Ovary (tissue), 7 donors: ENCODE measurements at regions not wholly inside any gene's neighbourhood (a gene's known extent, or its start where the extent isn't known, plus 50 kb on each side); places are given as distances from the start of the nearest gene placed in this dataset.

Experiments used
- DNase-seq, 5 donors: peaks; one replicate each; pipeline ENCODE4 v3.0.0-alpha.2; 2019 to 2020
- H3K27ac ChIP-seq, 2 donors: fragments of 200-600 bp; one replicate each; pipeline versions ENCODE4 v1.5.1 to v1.8.0; 2019 to 2022
- H3K27me3 ChIP-seq: fragments of 200-600 bp; one replicate; pipeline ENCODE4 v1.8.0; 2022
- H3K36me3 ChIP-seq: fragments of 200-600 bp; sonication (generic); one replicate; pipeline ENCODE4 v1.5.1; 2019
- H3K4me1 ChIP-seq: one replicate; pipeline ENCODE4 v1.8.1; 2013; ENCODE audit warnings: mild to moderate bottlenecking, moderate library complexity; ENCODE audit not compliant: insufficient read depth
- H3K4me3 ChIP-seq: fragments of 200-600 bp; sonication (generic); one replicate; pipeline ENCODE4 v1.5.1; 2017
- H3K9me3 ChIP-seq, 2 donors: fragments of 200-600 bp in 1 of 2; sonication (generic) in 1 of 2; one replicate each; pipeline versions ENCODE4 v1.5.1 to v1.8.1; 2013 to 2019; ENCODE audit warnings: mild to moderate bottlenecking in 1 of 2, moderate library complexity in 1 of 2
- EP300 ChIP-seq: sonication (generic); formaldehyde crosslinking; IDR thresholded peaks from one replicate; pipeline ENCODE4 v1.6.1; 2017; ENCODE audit warnings: antibody characterized with exemption
- POLR2A ChIP-seq: fragments of 450-650 bp; IDR thresholded peaks from one replicate; pipeline ENCODE4 v1.6.1; 2017; ENCODE audit warnings: antibody characterized with exemption, mild to moderate bottlenecking, moderate library complexity
- WGBS, 3 donors: extraction: QIAGEN DNeasy Blood & Tissue Kit in 1 of 3; methylation state at CpG; one replicate each; pipeline versions ENCODE4 v1.1.5 to v1.1.7; 2013 to 2017; 5-methylcytosine and 5-hydroxymethylcytosine counted together
- intact Hi-C, 4 donors: fragments of 100-400 bp; cut with DNase I; formaldehyde crosslinking; loops; one replicate each; pipeline versions ENCODE4 v1.11.0 to v1.15.1; 2022 to 2023
- TF ChIP-seq, protein P1 (sequence below), 3 donors: fragments of 450-650 bp in 2 of 3; fragments of 200-600 bp in 1 of 3; IDR thresholded peaks; one replicate each; pipeline versions ENCODE4 v1.5.1 to v1.8.0; 2016 to 2022; ENCODE audit warnings: antibody characterized with exemption in 3 of 3, mild to moderate bottlenecking in 1 of 3
- donor health status: DM: no; HTN: no; CAD: no; lungs with moderate emphysema.
- donor health status: DM: no; HTN: no; CAD: no.
- donor health status: Bipolar disorder and iron deficiency.
- donor health status: DM: no; HTN: no; CAD: no.
- donor health status: DM: yes; HTN: yes; CAD: no.

DNA sequence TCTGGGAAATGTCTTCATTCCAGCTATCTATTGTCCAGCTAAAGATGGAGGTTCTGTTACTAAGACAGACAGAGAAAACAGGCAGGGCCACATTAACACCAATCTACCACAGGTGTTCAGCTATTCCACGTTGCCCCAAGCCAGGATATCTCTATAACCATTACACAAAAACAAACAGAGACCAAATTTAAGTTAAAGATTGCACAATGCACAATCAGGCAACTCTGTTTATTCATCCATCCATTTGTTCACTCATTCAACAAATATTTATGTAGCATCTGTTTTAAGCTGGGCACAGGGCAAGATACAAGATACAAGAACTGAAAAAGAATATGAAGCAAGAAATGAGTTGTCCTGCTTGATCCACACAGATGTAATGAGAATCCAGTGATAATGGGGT lies 629.0 kb downstream of the MED13L start:
- Histone ChIP-seq H3K27ac (no peak overlapping the region), H3K27me3 (no peaks in the 10 kb centered on the region), H3K4me1 (no peaks in the 10 kb centered on the region), H3K36me3 (no peaks in the 10 kb centered on the region), H3K4me3 (no peak overlapping the region), H3K9me3 (no peaks in the 10 kb centered on the region)
- TF ChIP-seq POLR2A (no peak), EP300 (no peak)
- TF ChIP-seq, protein P1, sequence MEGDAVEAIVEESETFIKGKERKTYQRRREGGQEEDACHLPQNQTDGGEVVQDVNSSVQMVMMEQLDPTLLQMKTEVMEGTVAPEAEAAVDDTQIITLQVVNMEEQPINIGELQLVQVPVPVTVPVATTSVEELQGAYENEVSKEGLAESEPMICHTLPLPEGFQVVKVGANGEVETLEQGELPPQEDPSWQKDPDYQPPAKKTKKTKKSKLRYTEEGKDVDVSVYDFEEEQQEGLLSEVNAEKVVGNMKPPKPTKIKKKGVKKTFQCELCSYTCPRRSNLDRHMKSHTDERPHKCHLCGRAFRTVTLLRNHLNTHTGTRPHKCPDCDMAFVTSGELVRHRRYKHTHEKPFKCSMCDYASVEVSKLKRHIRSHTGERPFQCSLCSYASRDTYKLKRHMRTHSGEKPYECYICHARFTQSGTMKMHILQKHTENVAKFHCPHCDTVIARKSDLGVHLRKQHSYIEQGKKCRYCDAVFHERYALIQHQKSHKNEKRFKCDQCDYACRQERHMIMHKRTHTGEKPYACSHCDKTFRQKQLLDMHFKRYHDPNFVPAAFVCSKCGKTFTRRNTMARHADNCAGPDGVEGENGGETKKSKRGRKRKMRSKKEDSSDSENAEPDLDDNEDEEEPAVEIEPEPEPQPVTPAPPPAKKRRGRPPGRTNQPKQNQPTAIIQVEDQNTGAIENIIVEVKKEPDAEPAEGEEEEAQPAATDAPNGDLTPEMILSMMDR (IDR thresholded peaks at IDR 0.05): no peak
- intact Hi-C loops: no loop called here
- 39 to 75% (median 43%) methylated on average over 1 of the region's 1 CpG for WGBS, 3 donors
- no peak for DNase-seq

DNA sequence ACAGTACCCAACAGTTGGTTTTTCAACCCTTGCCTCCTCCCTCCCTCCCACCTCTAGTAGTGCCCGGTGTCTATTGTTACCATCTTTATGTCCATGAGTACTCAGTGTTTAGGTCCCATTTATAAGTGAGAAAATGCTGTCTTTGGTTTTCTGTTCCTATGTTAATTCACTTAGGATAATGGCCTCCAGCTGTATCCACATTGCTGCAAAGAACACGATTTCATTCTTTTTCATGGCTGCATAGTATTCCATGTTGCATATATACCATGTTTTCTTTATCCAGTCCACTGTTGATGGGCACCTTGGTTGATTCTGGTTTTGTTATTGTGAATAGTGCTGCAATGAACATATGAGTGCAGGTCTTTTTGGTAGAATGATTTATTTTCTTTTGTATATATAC lies 631.3 kb downstream of the MED13L start:
- WGBS, 3 donors: 91 to 96% (median 96%) methylated on average over 2 of the region's 2 CpGs
- no peaks in the 10 kb centered on the region for H3K27me3 ChIP-seq
- H3K4me1 ChIP-seq: no peaks in the 10 kb centered on the region
- no peak overlapping the region for H3K27ac ChIP-seq
- H3K9me3 ChIP-seq: no peaks in the 10 kb centered on the region
- no peaks in the 10 kb centered on the region for H3K36me3 ChIP-seq
- intact Hi-C loops: no loop called here
- H3K4me3 ChIP-seq: no peak overlapping the region
- DNase-seq: no peak
- TF ChIP-seq, protein P1 (IDR thresholded peaks at IDR 0.05): no peak

DNA sequence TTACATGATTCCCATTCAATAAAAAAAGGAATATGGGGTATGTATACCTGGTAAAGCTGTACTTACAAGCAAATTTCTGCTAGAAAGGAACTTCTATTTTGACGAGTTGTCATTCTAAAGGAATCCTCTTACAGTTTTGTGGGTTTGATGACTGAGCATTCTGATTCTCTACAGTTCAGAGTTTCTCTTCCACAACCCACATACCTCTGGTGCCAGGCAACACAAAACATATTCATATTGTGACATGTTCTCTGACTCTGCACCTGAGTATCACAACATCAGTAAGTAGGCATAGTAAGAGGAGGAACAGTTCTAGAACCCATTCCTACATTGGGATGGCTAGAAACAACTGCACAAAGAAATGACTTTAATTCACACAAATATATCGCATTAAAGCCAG lies 636.6 kb downstream of the MED13L start:
- no peaks in the 10 kb centered on the region for H3K27me3 ChIP-seq
- H3K36me3 ChIP-seq: no peaks in the 10 kb centered on the region
- no peak for DNase-seq
- H3K9me3 ChIP-seq: no peaks in the 10 kb centered on the region
- no peak overlapping the region for H3K27ac ChIP-seq
- WGBS, 3 donors: 86 to 92% (median 91%) methylated on average over 2 of the region's 2 CpGs
- no peaks in the 10 kb centered on the region for H3K4me1 ChIP-seq
- no peak for TF ChIP-seq EP300
- TF ChIP-seq, protein P1 (IDR thresholded peaks at IDR 0.05): no peak
- TF ChIP-seq POLR2A: no peak
- no peak overlapping the region for H3K4me3 ChIP-seq
- intact Hi-C loops: no loop called here

DNA sequence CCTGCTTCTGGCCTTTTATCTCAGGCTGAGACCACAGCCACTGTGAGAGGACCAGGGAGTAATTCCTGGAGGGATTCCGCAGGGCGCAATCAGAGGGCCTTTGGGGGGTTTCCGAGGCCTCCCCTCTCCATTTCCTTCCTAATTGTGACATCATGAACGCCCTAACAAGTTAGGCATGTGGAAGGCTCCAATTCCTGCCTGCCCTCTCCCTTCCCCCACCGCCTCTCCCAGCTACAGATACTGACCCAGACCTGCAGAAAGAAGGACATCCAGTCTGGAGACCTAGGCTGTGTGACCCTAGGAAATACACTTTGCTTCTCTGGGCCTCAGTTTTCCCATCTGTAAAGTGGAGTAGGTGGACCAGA lies 637.9 kb downstream of the MED13L start:
- no peak overlapping the region for H3K27ac ChIP-seq
- no peak overlapping the region for H3K4me3 ChIP-seq
- H3K4me1 ChIP-seq: no peaks in the 10 kb centered on the region
- 70 to 75% (median 74%) methylated on average over 5 of the region's 5 CpGs for WGBS, 3 donors
- H3K9me3 ChIP-seq: no peaks in the 10 kb centered on the region
- no peaks in the 10 kb centered on the region for H3K27me3 ChIP-seq
- TF ChIP-seq POLR2A: no peak
- TF ChIP-seq, protein P1 (IDR thresholded peaks at IDR 0.05): no peak
- no peak for TF ChIP-seq EP300
- intact Hi-C loops: no loop called here
- H3K36me3 ChIP-seq: no peaks in the 10 kb centered on the region
- no peak for DNase-seq
